Naive thymus-derived CD8-positive, alpha-beta T cell (primary cell): ENCODE measurements at regions not wholly inside any gene's neighbourhood (a gene's known extent, or its start where the extent isn't known, plus 50 kb on each side); places are given as distances from the start of the nearest gene placed in this dataset.
"Not testable (repeated sequence)": the region's sequence is repeated elsewhere in the genome, so short reads cannot be mapped to it uniquely, and the experiment has no call there.

Source experiments
- ATAC-seq, 2 donors: fragments of 150-1000 bp; cut with Tn5 transposase in 1 of 2; sonication (Bioruptor Pico), chemical (Tn5 transposase) in 1 of 2; 1 replicate in 1 of 2; 2 replicates in 1 of 2; pipeline ENCODE4 v1.10.0; 2021; ENCODE audit warnings: mild to moderate bottlenecking in 2 of 2, moderate library complexity in 2 of 2
- POLR2A ChIA-PET: fragments of 350-600 bp; sonication (Branson Sonifier 250); formaldehyde crosslinking; loops from one replicate; lab custom pipeline; 2021; ENCODE audit warnings: antibody characterized with exemption; lab: Charles Lee
- DNase-seq, 10 donors: peaks; one replicate each; pipeline versions ENCODE4 v3.0.0 to v3.0.0-alpha.2; 2020 to 2022
- H3K27ac Mint-ChIP-seq, 10 donors: one replicate each; pipeline ENCODE4 v1.8.0; 2020 to 2022; ENCODE audit warnings: mild to moderate bottlenecking in 10 of 10, mixed read lengths in 10 of 10, moderate library complexity in 4 of 10, inconsistent platforms in 1 of 10
- H3K27me3 Mint-ChIP-seq, 5 donors: one replicate each; pipeline ENCODE4 v1.8.0; 2021 to 2022; ENCODE audit warnings: mixed read lengths in 5 of 5
- H3K36me3 Mint-ChIP-seq, 3 donors: one replicate each; pipeline ENCODE4 v1.8.0; 2020 to 2022; ENCODE audit warnings: mixed read lengths in 3 of 3, mild to moderate bottlenecking in 2 of 3, inconsistent platforms in 1 of 3
- H3K4me1 Mint-ChIP-seq, 4 donors: one replicate each; pipeline ENCODE4 v1.8.0; 2021 to 2022; ENCODE audit warnings: mixed read lengths in 4 of 4
- H3K4me3 Mint-ChIP-seq, 10 donors: one replicate each; pipeline ENCODE4 v1.8.0; 2020 to 2022; ENCODE audit warnings: mild to moderate bottlenecking in 10 of 10, mixed read lengths in 10 of 10, moderate library complexity in 6 of 10, inconsistent platforms in 1 of 10
- H3K9me3 Mint-ChIP-seq, 9 donors: one replicate each; pipeline ENCODE4 v1.8.0; 2020 to 2022; ENCODE audit warnings: mixed read lengths in 9 of 9, mild to moderate bottlenecking in 3 of 9, inconsistent platforms in 1 of 9, moderate library complexity in 1 of 9

- H3K4me3 Mint-ChIP-seq: no peak overlapping the region
- POLR2A ChIA-PET: no interaction called here
- DNase-seq (no peak), ATAC-seq (no peak)
- peaks cover 0 to 4% (median 0%) of the 10 kb centered on the region in 3 donors for H3K36me3 Mint-ChIP-seq
- H3K9me3 Mint-ChIP-seq: peaks cover 8 to 31% (median 18%) of the 10 kb centered on the region in 9 donors
- H3K27me3 Mint-ChIP-seq: peaks cover 0 to 7% (median 0%) of the 10 kb centered on the region in 5 donors
- no peak overlapping the region for H3K27ac Mint-ChIP-seq
- no peaks in the 10 kb centered on the region for H3K4me1 Mint-ChIP-seq
Measured at GRCh38 chr1:177690996-177691395, 278.9 kb downstream of the SEC16B start.

- Mint-ChIP-seq H3K27me3 (peaks cover 0 to 7% (median 0%) of the 10 kb centered on the region in 5 donors), H3K9me3 (peaks cover 8 to 27% (median 17%) of the 10 kb centered on the region in 9 donors), H3K27ac (no peak overlapping the region), H3K4me1 (no peaks in the 10 kb centered on the region), H3K36me3 (peaks cover 0 to 4% (median 0%) of the 10 kb centered on the region in 3 donors), H3K4me3 (no peak overlapping the region)
- POLR2A ChIA-PET: no interaction called here
- no peak for ATAC-seq
- no peak for DNase-seq
Measured at GRCh38 chr1:177687544-177687943, 282.3 kb downstream of the SEC16B start.

- Mint-ChIP-seq H3K4me1 (no peaks in the 10 kb centered on the region), H3K36me3 (peaks cover 0 to 4% (median 0%) of the 10 kb centered on the region in 3 donors), H3K9me3 (peaks cover 5 to 22% (median 11%) of the 10 kb centered on the region in 9 donors), H3K27ac (no peak overlapping the region), H3K4me3 (no peak overlapping the region), H3K27me3 (peaks cover 0 to 7% (median 0%) of the 10 kb centered on the region in 5 donors)
- POLR2A ChIA-PET: no interaction called here
- ATAC-seq (no peak), DNase-seq (no peak)
Measured at GRCh38 chr1:177686933-177687332, 282.9 kb downstream of the SEC16B start.

- Mint-ChIP-seq H3K36me3 (no peaks in the 10 kb centered on the region), H3K4me3 (no peak overlapping the region), H3K9me3 (peaks cover 0 to 28% (median 6%) of the 10 kb centered on the region in 9 donors), H3K27me3 (no peaks in the 10 kb centered on the region), H3K27ac (no peak overlapping the region), H3K4me1 (no peaks in the 10 kb centered on the region)
- DNase-seq (no peak), ATAC-seq (no peak)
- POLR2A ChIA-PET: no interaction called here
Measured at GRCh38 chr1:177669161-177669560, 300.7 kb downstream of the SEC16B start.

- no peak overlapping the region for H3K4me3 Mint-ChIP-seq
- DNase-seq: no peak
- ATAC-seq: no peak
- no peak overlapping the region for H3K27ac Mint-ChIP-seq
- peaks cover 0 to 26% (median 6%) of the 10 kb centered on the region in 9 donors for H3K9me3 Mint-ChIP-seq
- POLR2A ChIA-PET: no interaction called here
- no peaks in the 10 kb centered on the region for H3K27me3 Mint-ChIP-seq
- peaks cover 0 to 2% (median 0%) of the 10 kb centered on the region in 3 donors for H3K36me3 Mint-ChIP-seq
- no peaks in the 10 kb centered on the region for H3K4me1 Mint-ChIP-seq
Measured at GRCh38 chr1:177665935-177666334, 303.9 kb downstream of the SEC16B start.

- H3K9me3 Mint-ChIP-seq: peaks cover 0 to 27% (median 9%) of the 10 kb centered on the region in 9 donors
- H3K36me3 Mint-ChIP-seq, DNase-seq, POLR2A ChIA-PET, H3K4me1 Mint-ChIP-seq, ATAC-seq, H3K4me3 Mint-ChIP-seq, H3K27me3 Mint-ChIP-seq: not testable (repeated sequence)
- H3K27ac Mint-ChIP-seq: peak overlapping the region in 1 of 10 donors; percentile 19
Measured at GRCh38 chr1:177664742-177665141, 305.1 kb downstream of the SEC16B start.

GRCh38 chr1:177660188-177660587 is 309.7 kb downstream of the SEC16B start:
- H3K36me3 Mint-ChIP-seq: peaks cover 0 to 9% (median 0%) of the 10 kb centered on the region in 3 donors
- POLR2A ChIA-PET: no interaction called here
- H3K4me3 Mint-ChIP-seq: no peak overlapping the region
- no peak for ATAC-seq
- DNase-seq: no peak
- H3K27ac Mint-ChIP-seq: no peak overlapping the region
- no peaks in the 10 kb centered on the region for H3K4me1 Mint-ChIP-seq
- peaks cover 3 to 20% (median 10%) of the 10 kb centered on the region in 9 donors for H3K9me3 Mint-ChIP-seq
- peaks cover 0 to 3% (median 0%) of the 10 kb centered on the region in 5 donors for H3K27me3 Mint-ChIP-seq

- DNase-seq (no peak), ATAC-seq (no peak)
- H3K27me3 Mint-ChIP-seq: peaks cover 0 to 3% (median 0%) of the 10 kb centered on the region in 5 donors
- H3K4me3 Mint-ChIP-seq: no peak overlapping the region
- no peaks in the 10 kb centered on the region for H3K4me1 Mint-ChIP-seq
- H3K27ac Mint-ChIP-seq: no peak overlapping the region
- H3K9me3 Mint-ChIP-seq: peaks cover 3 to 20% (median 10%) of the 10 kb centered on the region in 9 donors
- POLR2A ChIA-PET: no interaction called here
- H3K36me3 Mint-ChIP-seq: peaks cover 0 to 9% (median 0%) of the 10 kb centered on the region in 3 donors
Measured at GRCh38 chr1:177659281-177659680, 310.6 kb downstream of the SEC16B start.

GRCh38 chr1:177656598-177656997 is 313.3 kb downstream of the SEC16B start:
- H3K27me3 Mint-ChIP-seq: peaks cover 0 to 3% (median 0%) of the 10 kb centered on the region in 5 donors
- no peaks in the 10 kb centered on the region for H3K4me1 Mint-ChIP-seq
- no peak overlapping the region for H3K4me3 Mint-ChIP-seq
- POLR2A ChIA-PET: no interaction called here
- peaks cover 0 to 9% (median 0%) of the 10 kb centered on the region in 3 donors for H3K36me3 Mint-ChIP-seq
- H3K9me3 Mint-ChIP-seq: peaks cover 3 to 31% (median 9%) of the 10 kb centered on the region in 9 donors
- no peak overlapping the region for H3K27ac Mint-ChIP-seq
- DNase-seq (no peak), ATAC-seq (no peak)

- POLR2A ChIA-PET: no interaction called here
- Mint-ChIP-seq H3K27ac (no peak overlapping the region), H3K36me3 (peaks cover 0 to 1% (median 0%) of the 10 kb centered on the region in 3 donors), H3K27me3 (peaks cover 0 to 3% (median 0%) of the 10 kb centered on the region in 5 donors), H3K4me1 (no peaks in the 10 kb centered on the region), H3K4me3 (no peak overlapping the region), H3K9me3 (peaks cover 0 to 29% (median 6%) of the 10 kb centered on the region in 9 donors)
- no peak for ATAC-seq
- no peak for DNase-seq
Measured at GRCh38 chr1:177650947-177651346, 318.9 kb downstream of the SEC16B start.

- no peaks in the 10 kb centered on the region for H3K36me3 Mint-ChIP-seq
- DNase-seq: no peak
- H3K9me3 Mint-ChIP-seq: peaks cover 0 to 36% (median 5%) of the 10 kb centered on the region in 9 donors
- H3K27me3 Mint-ChIP-seq: peaks cover 0 to 3% (median 0%) of the 10 kb centered on the region in 5 donors
- ATAC-seq: no peak
- no peaks in the 10 kb centered on the region for H3K4me1 Mint-ChIP-seq
- no peak overlapping the region for H3K27ac Mint-ChIP-seq
- no peak overlapping the region for H3K4me3 Mint-ChIP-seq
- POLR2A ChIA-PET: no interaction called here
Measured at GRCh38 chr1:177648731-177649265, 321.1 kb downstream of the SEC16B start.

GRCh38 chr1:177648138-177648537 is 321.7 kb downstream of the SEC16B start:
- ATAC-seq (no peak), DNase-seq (no peak)
- no peak overlapping the region for H3K4me3 Mint-ChIP-seq
- no peak overlapping the region for H3K27ac Mint-ChIP-seq
- H3K9me3 Mint-ChIP-seq: peaks cover 0 to 36% (median 7%) of the 10 kb centered on the region in 9 donors
- H3K36me3 Mint-ChIP-seq: no peaks in the 10 kb centered on the region
- POLR2A ChIA-PET: no interaction called here
- peaks cover 0 to 3% (median 0%) of the 10 kb centered on the region in 5 donors for H3K27me3 Mint-ChIP-seq
- H3K4me1 Mint-ChIP-seq: no peaks in the 10 kb centered on the region

GRCh38 chr1:177646757-177647730 is 322.8 kb downstream of the SEC16B start:
- Mint-ChIP-seq H3K4me1 (no peaks in the 10 kb centered on the region), H3K27ac (no peak overlapping the region), H3K4me3 (no peak overlapping the region), H3K27me3 (peaks cover 0 to 3% (median 0%) of the 10 kb centered on the region in 5 donors), H3K36me3 (no peaks in the 10 kb centered on the region), H3K9me3 (peaks cover 4 to 31% (median 5%) of the 10 kb centered on the region in 9 donors)
- DNase-seq: no peak
- POLR2A ChIA-PET: no interaction called here
- ATAC-seq: no peak
